ENCODE measurements at regions not wholly inside any gene's neighbourhood (a gene's known extent, or its start where the extent isn't known, plus 50 kb on each side); places are given as distances from the start of the nearest gene placed in this dataset.

DNA sequence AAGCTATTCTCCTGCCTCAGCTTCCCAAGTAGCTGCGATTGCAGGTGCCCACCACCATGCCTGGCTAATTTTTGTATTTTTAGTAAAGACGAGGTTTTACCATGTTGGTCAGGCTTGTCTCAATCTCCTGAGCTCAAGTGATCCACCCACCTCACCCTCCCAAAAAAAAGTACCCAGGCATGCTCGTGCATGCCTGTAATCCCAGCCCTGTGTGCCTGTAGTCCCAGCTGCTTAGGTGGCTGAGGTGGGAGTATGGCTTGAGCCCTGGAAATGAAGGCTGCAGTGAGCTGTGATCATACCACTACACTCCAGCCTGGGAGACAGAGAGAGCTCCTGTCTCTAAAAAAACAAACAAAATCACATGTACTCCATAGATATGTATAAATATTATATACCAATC, 176.5 kb downstream of the SOX2 start:
- TF ChIP-seq, protein P1, sequence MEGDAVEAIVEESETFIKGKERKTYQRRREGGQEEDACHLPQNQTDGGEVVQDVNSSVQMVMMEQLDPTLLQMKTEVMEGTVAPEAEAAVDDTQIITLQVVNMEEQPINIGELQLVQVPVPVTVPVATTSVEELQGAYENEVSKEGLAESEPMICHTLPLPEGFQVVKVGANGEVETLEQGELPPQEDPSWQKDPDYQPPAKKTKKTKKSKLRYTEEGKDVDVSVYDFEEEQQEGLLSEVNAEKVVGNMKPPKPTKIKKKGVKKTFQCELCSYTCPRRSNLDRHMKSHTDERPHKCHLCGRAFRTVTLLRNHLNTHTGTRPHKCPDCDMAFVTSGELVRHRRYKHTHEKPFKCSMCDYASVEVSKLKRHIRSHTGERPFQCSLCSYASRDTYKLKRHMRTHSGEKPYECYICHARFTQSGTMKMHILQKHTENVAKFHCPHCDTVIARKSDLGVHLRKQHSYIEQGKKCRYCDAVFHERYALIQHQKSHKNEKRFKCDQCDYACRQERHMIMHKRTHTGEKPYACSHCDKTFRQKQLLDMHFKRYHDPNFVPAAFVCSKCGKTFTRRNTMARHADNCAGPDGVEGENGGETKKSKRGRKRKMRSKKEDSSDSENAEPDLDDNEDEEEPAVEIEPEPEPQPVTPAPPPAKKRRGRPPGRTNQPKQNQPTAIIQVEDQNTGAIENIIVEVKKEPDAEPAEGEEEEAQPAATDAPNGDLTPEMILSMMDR (IDR thresholded peaks at IDR 0.05): no peak
- TF ChIP-seq JUND (IDR thresholded peaks at IDR 0.05) (no peak), RAD21 (IDR thresholded peaks at IDR 0.05; ENCODE audit: low read length) (no peak), RFX5 (IDR thresholded peaks at IDR 0.05; ENCODE audit: low read length) (no peak), TEAD4 (IDR thresholded peaks at IDR 0.05; ENCODE audit: borderline replicate concordance, insufficient read depth) (no peak), CHD2 (IDR thresholded peaks at IDR 0.05; ENCODE audit: low read length, partially characterized antibody) (no peak)
- TF ChIP-seq, protein P2, sequence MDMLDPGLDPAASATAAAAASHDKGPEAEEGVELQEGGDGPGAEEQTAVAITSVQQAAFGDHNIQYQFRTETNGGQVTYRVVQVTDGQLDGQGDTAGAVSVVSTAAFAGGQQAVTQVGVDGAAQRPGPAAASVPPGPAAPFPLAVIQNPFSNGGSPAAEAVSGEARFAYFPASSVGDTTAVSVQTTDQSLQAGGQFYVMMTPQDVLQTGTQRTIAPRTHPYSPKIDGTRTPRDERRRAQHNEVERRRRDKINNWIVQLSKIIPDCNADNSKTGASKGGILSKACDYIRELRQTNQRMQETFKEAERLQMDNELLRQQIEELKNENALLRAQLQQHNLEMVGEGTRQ (IDR thresholded peaks at IDR 0.05; ENCODE audit: borderline replicate concordance, low read depth, low read length): no peak

Data from SK-N-SH (cell line).